Daoy (cell line): ENCODE measurements at regions not wholly inside any gene's neighbourhood (a gene's known extent, or its start where the extent isn't known, plus 50 kb on each side); places are given as distances from the start of the nearest gene placed in this dataset.
"Not testable (repeated sequence)": the region's sequence is repeated elsewhere in the genome, so short reads cannot be mapped to it uniquely, and the experiment has no call there.

Source experiments
- DNase-seq: peaks from one replicate; pipeline ENCODE4 v3.0.0-alpha.2; 2015; ENCODE audit warnings: low read depth

DNA sequence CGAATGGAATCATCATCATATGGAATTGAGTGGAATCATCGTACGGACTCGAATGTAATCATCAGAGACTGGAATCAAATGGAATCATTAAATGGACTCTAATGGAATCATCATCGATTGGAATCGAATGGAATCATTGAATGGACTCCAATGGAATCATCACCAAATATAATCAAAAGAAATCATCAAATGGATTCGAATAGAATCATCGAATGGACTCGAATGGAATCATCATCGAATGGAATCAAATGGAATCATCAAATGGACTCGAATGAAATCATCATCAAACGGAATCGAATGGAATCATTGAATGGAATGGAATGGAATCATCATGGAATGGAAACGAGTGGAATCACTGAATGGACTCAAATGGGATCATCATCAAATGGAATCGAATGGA lies 233.5 kb downstream of the SHCBP1 start:
- DNase-seq, result not testable (repeated sequence)

DNA sequence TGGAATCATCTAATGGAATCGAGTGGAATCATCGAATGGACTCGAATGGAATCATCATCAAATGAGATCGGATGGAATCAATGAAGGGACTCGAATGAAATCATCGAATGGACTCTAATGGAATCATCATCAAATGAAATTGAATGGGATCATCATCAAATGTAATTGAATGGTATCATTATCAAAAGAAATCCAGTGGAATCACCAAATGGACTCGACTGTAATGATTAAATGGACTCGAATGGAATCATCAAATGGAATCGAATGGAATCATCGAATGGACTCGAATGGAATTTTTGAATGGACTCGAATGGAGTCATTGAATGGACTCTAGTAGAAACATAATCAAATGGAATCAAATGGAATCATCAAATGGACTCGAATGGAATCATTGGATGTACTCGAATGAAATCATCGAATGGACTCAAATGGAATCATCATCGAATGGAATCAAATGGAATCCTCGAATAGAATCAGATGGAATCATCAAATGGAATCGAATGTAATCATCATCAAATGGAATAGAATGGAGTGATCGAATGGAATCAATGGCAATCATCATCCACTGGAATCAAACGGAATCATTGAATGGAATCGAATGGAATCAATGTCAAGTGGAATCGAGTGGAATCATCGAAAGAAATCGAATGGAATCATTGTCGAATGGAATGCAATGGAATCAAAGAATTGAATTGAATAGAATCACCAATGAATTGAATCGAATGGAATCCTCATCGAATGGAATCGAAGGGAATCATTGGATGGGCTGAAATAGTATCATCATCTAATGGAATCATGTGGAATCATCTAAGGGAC lies 234.2 kb downstream of the SHCBP1 start:
- DNase-seq, result not testable (repeated sequence)

DNA sequence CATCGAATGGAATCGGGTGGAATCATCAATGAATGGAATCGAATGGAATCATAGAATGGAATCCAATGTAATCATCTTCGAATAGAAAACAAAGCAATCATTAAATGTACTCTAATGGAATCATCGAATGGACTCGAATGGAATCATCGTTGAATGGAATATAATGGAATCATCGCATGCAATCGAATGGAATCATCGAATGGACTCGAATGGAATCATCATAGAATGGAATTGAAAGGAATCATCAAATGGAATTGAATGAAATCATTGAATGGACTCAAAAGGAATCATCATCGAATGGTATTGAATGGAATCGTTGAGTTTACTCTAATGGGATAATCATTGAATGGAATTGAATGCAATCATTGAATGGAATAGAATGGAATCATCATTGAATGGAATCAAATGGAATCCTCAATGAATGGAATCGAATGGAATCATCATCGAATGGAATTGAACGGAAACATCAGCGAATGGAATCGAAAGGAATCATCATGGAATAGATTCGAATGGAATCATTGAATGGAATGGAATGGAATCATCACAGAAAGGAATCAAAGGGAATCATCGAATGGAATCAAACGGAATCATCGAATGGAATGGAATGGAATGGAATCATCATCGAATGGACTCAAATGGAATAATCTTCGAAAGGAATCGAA lies 234.9 kb downstream of the SHCBP1 start:
- not testable (repeated sequence) for DNase-seq

DNA sequence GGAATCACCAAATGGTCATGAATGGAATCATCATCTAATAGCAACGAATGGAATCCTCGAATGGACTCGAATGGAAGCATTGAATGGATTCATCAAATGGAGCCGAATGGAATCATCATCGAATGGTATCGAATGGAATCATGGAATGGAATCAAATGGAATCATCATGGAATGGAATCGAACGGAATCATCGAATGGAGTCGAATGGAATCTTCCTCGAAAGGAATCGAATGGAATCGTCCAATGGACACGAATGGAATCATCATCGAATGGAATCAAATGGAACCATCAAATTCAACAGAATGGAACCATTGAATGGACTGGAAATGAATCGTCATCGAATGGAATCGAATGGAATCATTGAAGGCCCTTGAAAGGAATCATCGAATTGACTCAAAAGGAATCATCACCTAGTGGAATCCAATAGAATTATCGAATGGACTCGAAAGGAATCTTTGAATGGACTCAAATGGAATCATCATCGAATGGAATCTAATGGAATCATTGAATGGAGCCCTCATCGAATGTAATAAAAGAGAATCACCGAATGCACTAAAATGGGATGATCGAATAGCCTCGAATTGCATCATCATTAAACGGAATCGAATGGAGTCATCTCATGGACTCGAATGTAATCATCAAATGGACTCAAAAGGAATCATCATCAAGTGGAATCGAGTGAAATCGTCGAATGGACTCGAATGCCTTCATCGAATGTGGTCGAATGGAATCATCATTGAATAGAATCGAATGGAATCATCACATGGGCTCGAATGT lies 236.7 kb downstream of the SHCBP1 start:
- DNase-seq, result not testable (repeated sequence)

DNA sequence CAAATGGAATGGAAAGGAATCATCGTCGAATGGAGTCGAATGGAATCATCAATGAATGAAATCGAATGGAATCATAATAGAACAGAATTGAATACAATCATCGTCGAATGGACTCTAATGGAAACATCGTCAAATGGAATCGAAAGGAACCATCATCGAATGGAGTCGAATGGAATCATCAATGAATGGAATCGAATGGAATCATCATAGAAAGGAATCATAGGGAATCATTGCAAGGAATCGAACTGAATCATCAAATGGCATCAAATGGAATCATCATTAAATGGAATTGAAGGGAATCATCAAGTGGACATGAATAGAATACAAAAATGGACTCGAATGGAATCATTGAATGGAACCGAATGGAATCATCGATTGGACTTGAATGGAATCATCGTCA lies 237.6 kb downstream of the SHCBP1 start:
- DNase-seq, result not testable (repeated sequence)

DNA sequence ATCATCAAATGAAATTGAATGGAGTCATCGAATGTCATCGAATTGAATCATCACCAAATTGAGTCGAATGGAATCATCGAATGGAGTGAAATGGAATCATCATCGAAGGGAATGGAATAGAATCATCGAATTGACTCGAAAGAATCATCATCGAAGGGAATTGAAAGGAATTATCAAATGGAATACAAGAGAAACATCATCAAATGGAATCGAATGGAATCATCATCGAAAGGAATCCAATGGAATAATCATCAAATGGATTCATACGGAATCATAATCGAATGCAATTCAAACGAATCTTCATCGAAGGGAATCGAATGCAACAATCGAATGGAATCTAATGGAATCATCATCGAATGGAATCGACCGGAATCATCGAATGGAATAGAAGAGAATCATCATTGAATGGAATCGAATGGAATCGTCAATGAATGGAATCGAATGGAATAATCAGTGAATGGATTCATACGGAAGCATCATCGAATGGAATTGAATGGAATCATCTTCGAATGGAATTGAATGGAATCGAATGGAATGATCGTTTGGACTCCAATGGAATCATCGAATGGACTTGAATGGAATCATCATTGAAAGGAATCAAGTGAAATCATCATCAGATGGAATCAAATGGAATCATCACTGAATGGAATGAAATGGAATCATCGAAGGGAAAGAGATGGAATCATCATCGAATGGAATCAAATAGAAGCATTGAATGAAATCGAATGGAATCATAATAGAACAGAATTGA lies 238.2 kb downstream of the SHCBP1 start:
- DNase-seq, result not testable (repeated sequence)

DNA sequence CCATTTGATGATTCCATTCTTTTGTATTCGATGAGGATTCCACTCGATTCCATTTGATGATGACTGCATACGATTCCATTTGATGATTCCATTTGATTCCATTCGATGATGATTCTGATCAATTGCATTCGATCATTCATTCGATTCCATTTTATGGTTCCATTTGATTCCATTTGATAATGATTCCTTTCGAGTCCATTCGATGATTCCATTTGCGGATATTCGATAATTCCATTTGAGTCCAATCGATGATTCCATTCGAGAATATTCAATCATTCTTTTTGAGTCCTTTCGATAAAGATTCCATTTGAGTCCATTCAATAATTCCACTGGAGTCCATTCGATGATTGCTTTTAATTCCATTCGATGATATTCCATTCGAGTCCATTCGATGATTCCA lies 239.1 kb downstream of the SHCBP1 start:
- DNase-seq, result not testable (repeated sequence)

DNA sequence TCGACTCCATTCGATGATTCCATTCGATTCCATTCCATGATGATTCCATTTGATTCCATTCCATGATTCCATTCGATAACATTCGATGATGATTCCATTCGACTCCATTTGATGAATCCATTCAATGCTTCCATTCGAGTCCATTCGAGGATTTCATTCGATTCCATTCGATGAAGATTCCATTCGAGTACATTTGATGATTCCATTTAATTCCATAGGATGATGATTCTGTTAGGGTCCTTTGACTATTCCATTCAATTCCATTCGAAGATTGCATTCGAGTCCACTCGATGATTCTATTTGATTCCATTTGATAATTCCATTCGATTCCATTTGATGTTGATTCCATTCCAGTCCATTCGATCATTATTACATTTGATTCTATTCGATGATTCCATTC lies 239.8 kb downstream of the SHCBP1 start:
- DNase-seq, result not testable (repeated sequence)
